Panc1 (cell line): ENCODE measurements at regions not wholly inside any gene's neighbourhood (a gene's known extent, or its start where the extent isn't known, plus 50 kb on each side); places are given as distances from the start of the nearest gene placed in this dataset.
"Not testable (repeated sequence)": the region's sequence is repeated elsewhere in the genome, so short reads cannot be mapped to it uniquely, and the experiment has no call there.

Experiments used
- ATAC-seq: fragments of 200-7000 bp; cut with Tn5 transposase; 2 replicates; pipeline ENCODE4 v1.9.1; 2020; ENCODE audit warnings: mild to moderate bottlenecking, moderate library complexity
- BruUV-seq: library from RNA; stranded (reverse); fragments of 400-500 nt; replicated peaks from 2 replicates; lab custom pipeline; 2021; lab: Mats Ljungman, UMichigan
- CTCF ChIA-PET: fragments of 300-600 bp; sonication (Branson Sonifier 250); formaldehyde crosslinking; loops from one replicate; lab custom pipeline; 2022; ENCODE audit warnings: antibody characterized with exemption; lab: Charles Lee
- POLR2A ChIA-PET: fragments of 300-600 bp; sonication (Branson Sonifier 250); formaldehyde crosslinking; loops from one replicate; lab custom pipeline; 2022; ENCODE audit warnings: antibody characterized with exemption; lab: Charles Lee
- DNase-seq: peaks from one replicate; pipeline ENCODE4 v3.0.0-alpha.2; 2010; ENCODE audit warnings: low read depth, low spot score
- H3K27ac ChIP-seq: 2 replicates; pipeline ENCODE4 v1.5.1; 2011; ENCODE audit warnings: mild to moderate bottlenecking, low read length, inconsistent platforms
- H3K27me3 ChIP-seq: fragments of 200-500 bp; sonication (Bioruptor generic); 2 replicates; pipeline ENCODE4 v1.6.0; 2014; ENCODE audit warnings: low read length, inconsistent platforms; ENCODE audit not compliant: control insufficient read depth, insufficient read depth
- H3K36me3 ChIP-seq: fragments of 200-500 bp; sonication (Bioruptor generic); 2 replicates; pipeline ENCODE4 v1.5.1; 2014; ENCODE audit warnings: inconsistent platforms, mild to moderate bottlenecking, low read length, moderate library complexity; ENCODE audit not compliant: control insufficient read depth, insufficient read depth
- H3K4me1 ChIP-seq: 2 replicates; pipeline ENCODE4 v1.5.1; 2011; ENCODE audit warnings: inconsistent platforms, mild to moderate bottlenecking, low read length, moderate library complexity; ENCODE audit not compliant: control insufficient read depth, insufficient read depth
- H3K4me3 ChIP-seq, 2 experiments: 2 replicates each; pipeline ENCODE4 v1.5.1; 2011 to 2012; ENCODE audit warnings: low read depth in 2 of 2, low read length in 2 of 2, mild to moderate bottlenecking in 2 of 2, inconsistent platforms in 1 of 2, moderate library complexity in 1 of 2
- H3K9me3 ChIP-seq: fragments of 200-500 bp; sonication (Bioruptor generic); 2 replicates; pipeline ENCODE4 v1.5.1; 2014; ENCODE audit warnings: low read depth, mild to moderate bottlenecking, inconsistent platforms, low read length, moderate library complexity; ENCODE audit not compliant: control insufficient read depth, insufficient read depth
- CTCF ChIP-seq: fragments of 450-650 bp; IDR thresholded peaks from 2 replicates; pipeline ENCODE4 v1.5.1; 2017; ENCODE audit warnings: mild to moderate bottlenecking
- POLR2AphosphoS5 ChIP-seq: IDR thresholded peaks from 2 replicates; pipeline ENCODE4 v1.6.1; 2012; ENCODE audit warnings: mild to moderate bottlenecking, low read depth, low read length, moderate library complexity
- REST ChIP-seq, 2 experiments: IDR thresholded peaks; 2 replicates each; pipeline ENCODE4 v1.6.1; 2011 to 2012; ENCODE audit warnings: low read depth in 2 of 2, control low read depth in 1 of 2, low read length in 1 of 2, mild to moderate bottlenecking in 1 of 2, moderate library complexity in 1 of 2; ENCODE audit not compliant: insufficient read depth in 1 of 2
- SIN3A ChIP-seq: IDR thresholded peaks from 2 replicates; pipeline ENCODE4 v1.6.1; 2012; ENCODE audit warnings: low read depth, mild to moderate bottlenecking, low read length, moderate library complexity, borderline replicate concordance; ENCODE audit not compliant: insufficient read depth
- TCF7L2 ChIP-seq: IDR thresholded peaks from 2 replicates; pipeline ENCODE4 v1.6.1; 2011; ENCODE audit warnings: mild to moderate bottlenecking, low read depth, low read length, inconsistent platforms
- in situ Hi-C: cut with HindIII; loops from 2 replicates; pipeline ENCODE4 v1.10.0; 2016; ENCODE audit warnings: low sequenced_read_pairs, low pct_unique_long_range_greater_than_20kb
- intact Hi-C: fragments of 100-400 bp; cut with micrococcal nuclease; formaldehyde crosslinking; loops from one replicate; pipeline ENCODE4 v1.10.0; 2022; ENCODE audit not compliant: unreplicated experiment

GRCh38 chr13:58706421-58706820 is 1074.9 kb downstream of the PCDH17 start:
- ATAC-seq (no peak), DNase-seq (no peak)
- POLR2A ChIA-PET = no interaction called here
- in situ Hi-C loops (no loop called here), intact Hi-C loops (no loop called here)
- Histone ChIP-seq H3K9me3 (no peaks in the 10 kb centered on the region), H3K36me3 (no peaks in the 10 kb centered on the region), H3K27ac (no peak overlapping the region), H3K4me3 (no peak overlapping the region), H3K4me1 (no peaks in the 10 kb centered on the region), H3K27me3 (no peaks in the 10 kb centered on the region)
- TF ChIP-seq TCF7L2 = no peak
- TF ChIP-seq POLR2AphosphoS5 = no peak
- CTCF ChIA-PET = no interaction called here
- no TSS peak for BruUV-seq

- no peak for ATAC-seq
- Histone ChIP-seq H3K36me3 (no peaks in the 10 kb centered on the region), H3K27ac (no peak overlapping the region), H3K27me3 (no peaks in the 10 kb centered on the region), H3K4me3 (no peak overlapping the region), H3K9me3 (no peaks in the 10 kb centered on the region), H3K4me1 (no peaks in the 10 kb centered on the region)
- POLR2A ChIA-PET = no interaction called here
- no TSS peak for BruUV-seq
- TF ChIP-seq POLR2AphosphoS5 = no peak
- no peak for TF ChIP-seq SIN3A
- no peak for TF ChIP-seq TCF7L2
- TF ChIP-seq CTCF = no peak
- TF ChIP-seq REST (IDR thresholded peaks at IDR 0.05; ENCODE audit: insufficient read depth in 1 of 2, low read depth in 2 of 2, low read length in 1 of 2) = no peak
- in situ Hi-C loops (no loop called here), intact Hi-C loops (no loop called here)
- CTCF ChIA-PET = no interaction called here
- DNase-seq = no peak
Observed at GRCh38 chr13:58712191-58712590, 1080.6 kb downstream of the PCDH17 start.

GRCh38 chr13:58714016-58714415 is 1082.5 kb downstream of the PCDH17 start:
- H3K4me3 ChIP-seq, H3K27me3 ChIP-seq, DNase-seq, CTCF ChIA-PET, H3K9me3 ChIP-seq, in situ Hi-C loops, intact Hi-C loops, ATAC-seq, H3K4me1 ChIP-seq, BruUV-seq, H3K36me3 ChIP-seq, POLR2A ChIA-PET, H3K27ac ChIP-seq: not testable (repeated sequence)
